ENCODE measurements at regions not wholly inside any gene's neighbourhood (a gene's known extent, or its start where the extent isn't known, plus 50 kb on each side); places are given as distances from the start of the nearest gene placed in this dataset.
"Not testable (repeated sequence)": the region's sequence is repeated elsewhere in the genome, so short reads cannot be mapped to it uniquely, and the experiment has no call there.

- H3K36me3 Mint-ChIP-seq (ENCODE audit: low read depth); H3K9me3 Mint-ChIP-seq; H3K27me3 Mint-ChIP-seq (ENCODE audit: low read depth); H3K4me1 Mint-ChIP-seq (ENCODE audit: low read depth); DNase-seq; CTCF ChIA-PET; intact Hi-C loops (cut with micrococcal nuclease); H3K4me3 Mint-ChIP-seq; H3K27ac Mint-ChIP-seq: not testable (repeated sequence)
These were observed 50.7 kb upstream of the GBE1 start for GRCh38 chr3:81812098-81812497.

Data from activated naive CD4-positive, alpha-beta T cell treated with anti-CD3 and anti-CD28 coated beads for 36 hours (primary cell).